NT2/D1 (cell line): ENCODE measurements at regions not wholly inside any gene's neighbourhood (a gene's known extent, or its start where the extent isn't known, plus 50 kb on each side); places are given as distances from the start of the nearest gene placed in this dataset.

Experiments used
- DNase-seq: peaks from one replicate; pipeline ENCODE4 v3.0.0-alpha.2; 2011; ENCODE audit warnings: low read depth, low spot score
- H3K27me3 ChIP-seq: 2 replicates; pipeline ENCODE4 v1.6.0; 2011; ENCODE audit warnings: mild to moderate bottlenecking; ENCODE audit not compliant: insufficient read length, insufficient read depth
- H3K36me3 ChIP-seq: 2 replicates; pipeline ENCODE4 v1.6.1; 2011; ENCODE audit warnings: mild to moderate bottlenecking, low read length, mixed read lengths; ENCODE audit not compliant: insufficient read depth, insufficient read length
- H3K4me1 ChIP-seq: 2 replicates; pipeline ENCODE4 v1.5.1; 2011; ENCODE audit not compliant: insufficient read depth, insufficient read length
- H3K4me3 ChIP-seq: 2 replicates; pipeline ENCODE4 v1.5.1; 2011; ENCODE audit warnings: low read depth; ENCODE audit not compliant: insufficient read length
- H3K9ac ChIP-seq: 2 replicates; pipeline ENCODE4 v1.6.0; 2011; ENCODE audit warnings: low read depth; ENCODE audit not compliant: insufficient read length
- H3K9me3 ChIP-seq: 2 replicates; pipeline ENCODE4 v1.5.1; 2011; ENCODE audit warnings: mild to moderate bottlenecking, low read length; ENCODE audit not compliant: insufficient read depth
- SUZ12 ChIP-seq: IDR thresholded peaks from 2 replicates; pipeline ENCODE4 v1.6.1; 2011; ENCODE audit not compliant: insufficient read length, insufficient read depth; ENCODE audit errors: extremely low read depth
- YY1 ChIP-seq: IDR thresholded peaks from 2 replicates; pipeline ENCODE4 v1.6.1; 2011; ENCODE audit not compliant: insufficient read length, insufficient read depth
- ZNF274 ChIP-seq: IDR thresholded peaks from 2 replicates; pipeline ENCODE4 v1.6.1; 2011; ENCODE audit warnings: mild to moderate bottlenecking, low read depth, low read length

DNA sequence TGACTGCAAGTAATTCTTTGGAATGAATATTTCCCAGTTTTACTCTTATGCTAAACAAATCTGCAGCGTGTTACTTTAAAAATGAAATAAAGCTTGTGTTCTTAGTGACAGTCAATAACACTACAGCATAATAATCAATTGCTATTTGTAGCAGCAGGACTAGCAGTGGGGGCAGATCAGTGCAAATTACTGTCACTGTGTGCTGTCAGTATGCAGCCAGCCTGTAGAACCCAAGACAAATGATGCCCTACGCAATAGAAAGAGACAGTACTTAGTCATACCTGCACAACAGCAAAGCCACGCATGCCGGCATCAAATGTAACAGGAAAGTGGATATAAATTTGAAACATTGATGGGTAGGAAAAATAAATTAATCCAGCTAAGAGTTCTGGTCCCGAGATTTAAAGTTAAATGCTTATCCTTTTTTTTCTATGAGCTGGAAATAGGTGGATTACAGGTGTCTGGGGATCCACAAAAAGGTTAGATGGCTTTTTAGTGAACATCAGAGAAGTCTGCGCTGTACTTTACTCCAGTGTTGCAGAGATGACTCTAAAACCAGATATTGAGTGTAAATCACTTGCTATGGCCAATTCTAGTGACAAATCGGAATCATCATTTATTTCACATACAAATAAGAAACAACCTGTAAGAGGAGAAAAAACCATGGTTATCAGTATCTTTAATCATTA lies 812.4 kb upstream of the ZEB2 start:
- TF ChIP-seq ZNF274: no peak
- no peak for TF ChIP-seq YY1
- TF ChIP-seq SUZ12: no peak
- no peaks in the 10 kb centered on the region for H3K9me3 ChIP-seq

DNA sequence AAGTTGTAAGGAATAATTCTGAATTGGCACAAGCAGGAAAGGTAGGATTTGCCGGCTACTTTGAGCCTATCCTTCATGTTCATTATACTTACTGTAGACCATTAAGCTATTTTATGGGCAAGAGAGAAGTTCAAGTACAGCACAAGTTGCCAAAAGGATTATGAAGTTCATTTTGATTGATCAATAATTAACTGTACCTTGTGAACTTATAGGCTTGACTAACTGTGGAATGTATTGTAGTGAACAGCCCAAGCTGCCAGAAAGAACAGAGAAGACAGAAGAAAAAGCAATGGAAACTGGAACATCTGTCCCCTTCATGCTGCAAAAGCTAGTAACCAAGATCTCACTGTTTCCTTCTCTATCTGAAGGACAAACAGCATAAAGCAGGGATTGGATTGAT lies 810.1 kb upstream of the ZEB2 start:
- Histone ChIP-seq H3K4me1 (no peaks in the 10 kb centered on the region), H3K9me3 (no peaks in the 10 kb centered on the region), H3K9ac (no peak overlapping the region), H3K27me3 (no peaks in the 10 kb centered on the region), H3K36me3 (no peaks in the 10 kb centered on the region), H3K4me3 (no peak overlapping the region)
- no peak for DNase-seq
- no peak for TF ChIP-seq SUZ12
- no peak for TF ChIP-seq YY1
- TF ChIP-seq ZNF274: no peak

More for the DNA sequence above, 812.4 kb upstream of the ZEB2 start:
- no peaks in the 10 kb centered on the region for H3K4me1 ChIP-seq
- H3K36me3 ChIP-seq: no peaks in the 10 kb centered on the region
- no peak overlapping the region for H3K9ac ChIP-seq
- no peaks in the 10 kb centered on the region for H3K27me3 ChIP-seq
- no peak overlapping the region for H3K4me3 ChIP-seq
- DNase-seq: no peak

DNA sequence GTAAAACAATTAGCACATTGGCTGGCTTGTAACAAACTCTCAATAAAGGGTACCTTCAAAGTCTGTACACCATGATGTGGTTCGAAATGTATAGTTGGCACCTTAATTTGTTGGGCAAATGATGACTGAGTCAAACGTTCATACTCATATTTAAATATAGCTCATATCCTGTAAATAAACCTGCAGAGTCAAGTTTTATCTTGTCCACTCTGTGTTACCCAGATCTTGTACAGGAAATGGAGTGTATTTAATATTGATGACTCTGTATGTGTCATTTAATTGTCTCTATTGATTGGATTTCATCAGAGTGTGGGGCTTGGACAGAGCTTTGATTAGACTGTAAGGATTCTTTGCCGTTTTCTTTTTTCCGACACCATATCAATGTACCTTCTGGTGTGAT lies 805.6 kb upstream of the ZEB2 start:
- Histone ChIP-seq H3K4me3 (no peak overlapping the region), H3K27me3 (no peaks in the 10 kb centered on the region), H3K9me3 (no peaks in the 10 kb centered on the region), H3K9ac (no peak overlapping the region), H3K4me1 (no peaks in the 10 kb centered on the region), H3K36me3 (no peaks in the 10 kb centered on the region)
- DNase-seq: no peak
- TF ChIP-seq YY1: no peak
- no peak for TF ChIP-seq ZNF274
- TF ChIP-seq SUZ12: no peak

DNA sequence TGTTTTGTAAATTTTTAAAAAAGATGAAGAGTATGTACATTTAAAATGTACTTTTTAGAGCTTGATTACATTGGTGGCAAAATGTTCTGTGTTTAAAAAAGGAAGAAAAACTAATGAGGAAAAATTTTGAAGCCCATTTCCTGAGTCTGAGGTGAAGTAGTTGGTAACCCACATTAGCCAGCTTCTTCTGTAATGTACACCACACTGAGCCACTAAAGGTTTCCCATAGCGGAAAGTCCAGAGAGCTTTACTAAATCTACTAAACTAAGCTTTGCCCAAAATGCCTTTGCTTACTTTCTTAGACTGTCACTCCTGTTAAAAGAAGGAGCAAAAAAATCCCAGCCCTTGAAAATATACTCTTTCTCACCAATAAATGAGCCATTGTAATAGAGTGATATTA lies 804.8 kb upstream of the ZEB2 start:
- no peak for TF ChIP-seq SUZ12
- TF ChIP-seq ZNF274: no peak
- TF ChIP-seq YY1: no peak
- H3K4me3 ChIP-seq: no peak overlapping the region
- no peak for DNase-seq
- no peaks in the 10 kb centered on the region for H3K36me3 ChIP-seq
- no peaks in the 10 kb centered on the region for H3K9me3 ChIP-seq
- no peaks in the 10 kb centered on the region for H3K4me1 ChIP-seq
- no peaks in the 10 kb centered on the region for H3K27me3 ChIP-seq
- no peak overlapping the region for H3K9ac ChIP-seq

DNA sequence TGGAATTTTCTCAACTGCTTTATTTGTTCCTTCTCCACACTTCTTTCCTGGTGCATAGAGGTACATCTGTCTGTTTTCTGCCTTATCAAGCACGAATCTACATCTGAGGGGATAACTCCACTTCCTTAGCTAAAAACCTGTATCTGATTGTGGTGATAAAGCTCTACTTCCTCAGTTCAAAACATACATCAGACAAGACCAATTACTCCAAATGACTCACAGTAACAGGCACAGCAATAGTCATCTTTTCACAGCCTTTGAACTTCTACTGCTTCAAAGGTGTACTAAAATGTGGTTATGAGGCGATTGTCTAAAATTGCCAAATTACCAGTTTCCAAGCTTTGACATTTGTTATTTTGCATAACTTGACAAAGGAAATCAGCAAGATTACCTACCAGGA lies 803.6 kb upstream of the ZEB2 start:
- H3K9ac ChIP-seq: no peak overlapping the region
- TF ChIP-seq ZNF274 (no peak), YY1 (no peak), SUZ12 (no peak)
- H3K4me1 ChIP-seq: no peaks in the 10 kb centered on the region
- H3K36me3 ChIP-seq: no peaks in the 10 kb centered on the region
- H3K4me3 ChIP-seq: no peak overlapping the region
- DNase-seq: no peak
- H3K27me3 ChIP-seq: no peaks in the 10 kb centered on the region
- H3K9me3 ChIP-seq: no peaks in the 10 kb centered on the region

DNA sequence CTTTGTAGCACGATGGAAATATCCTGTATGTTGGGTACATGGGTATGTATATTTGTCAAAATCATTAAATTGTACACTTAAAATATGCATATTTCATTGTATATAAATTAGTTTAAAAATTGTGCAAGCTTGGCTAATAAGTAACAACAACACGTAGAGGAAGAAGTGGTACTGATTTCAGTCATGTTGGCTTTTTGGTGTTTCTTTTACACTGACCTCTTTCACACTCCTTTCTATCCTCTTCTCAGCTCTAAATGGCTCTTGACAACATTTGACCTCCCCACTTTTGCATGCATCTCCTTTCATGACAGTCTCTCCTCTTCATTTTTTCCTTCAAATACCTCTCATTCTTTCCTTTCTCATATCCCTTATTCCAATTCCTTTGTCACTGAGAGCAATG lies 801.4 kb upstream of the ZEB2 start:
- no peak for TF ChIP-seq ZNF274
- TF ChIP-seq SUZ12: no peak
- TF ChIP-seq YY1: no peak
- no peak for DNase-seq
- H3K4me1 ChIP-seq: no peaks in the 10 kb centered on the region
- no peak overlapping the region for H3K9ac ChIP-seq
- H3K36me3 ChIP-seq: no peaks in the 10 kb centered on the region
- no peaks in the 10 kb centered on the region for H3K9me3 ChIP-seq
- no peaks in the 10 kb centered on the region for H3K27me3 ChIP-seq
- H3K4me3 ChIP-seq: no peak overlapping the region

DNA sequence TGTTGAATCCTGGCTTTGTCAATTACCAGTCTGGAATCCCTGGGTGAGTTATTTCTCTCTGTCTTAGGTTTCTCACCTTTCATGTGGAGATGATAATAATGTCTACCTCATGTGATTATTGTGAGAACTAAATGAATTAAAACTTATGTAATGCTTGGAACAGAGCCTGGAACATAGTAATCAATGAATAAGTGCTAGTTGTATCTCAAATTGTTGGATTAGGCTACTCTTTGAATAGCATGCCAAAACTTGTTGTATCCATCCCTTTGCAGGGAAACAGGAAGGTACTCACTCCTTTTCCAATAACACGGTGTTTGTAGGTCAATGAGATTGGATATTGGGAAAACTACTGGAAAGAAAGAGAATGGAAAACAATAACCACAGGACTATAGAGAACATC lies 796.6 kb upstream of the ZEB2 start:
- H3K4me3 ChIP-seq: no peak overlapping the region
- no peaks in the 10 kb centered on the region for H3K36me3 ChIP-seq
- H3K4me1 ChIP-seq: no peaks in the 10 kb centered on the region

DNA sequence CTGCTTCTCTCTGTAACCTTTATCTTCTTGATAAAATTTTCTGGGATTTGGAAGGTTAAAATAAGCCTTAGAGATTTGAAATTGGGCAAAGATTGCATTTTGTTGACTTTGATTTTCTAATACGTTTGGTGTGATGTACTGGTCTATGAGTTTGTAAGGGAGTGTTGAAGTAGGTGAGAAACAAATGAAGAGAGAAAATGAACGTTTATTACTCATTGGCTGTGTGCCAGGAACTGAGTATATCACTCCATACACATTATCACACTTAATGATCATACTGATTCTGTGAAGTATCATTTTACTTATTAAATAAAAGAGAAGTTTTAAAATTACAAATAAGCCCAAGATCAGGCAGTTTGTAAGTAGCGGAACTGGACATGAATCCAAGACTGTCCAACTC lies 795.1 kb upstream of the ZEB2 start:
- Histone ChIP-seq H3K4me3 (no peak overlapping the region), H3K36me3 (no peaks in the 10 kb centered on the region), H3K9ac (no peak overlapping the region), H3K27me3 (no peaks in the 10 kb centered on the region), H3K4me1 (no peaks in the 10 kb centered on the region), H3K9me3 (peaks cover 8% of the 10 kb centered on the region; the same call in 1 of the 2 replicates)
- DNase-seq: no peak
- no peak for TF ChIP-seq SUZ12
- no peak for TF ChIP-seq YY1
- no peak for TF ChIP-seq ZNF274

More for the DNA sequence above, 796.6 kb upstream of the ZEB2 start:
- no peak overlapping the region for H3K9ac ChIP-seq
- peaks cover 8% of the 10 kb centered on the region; the same call in 1 of the 2 replicates for H3K9me3 ChIP-seq
- TF ChIP-seq YY1 (no peak), SUZ12 (no peak), ZNF274 (no peak)
- DNase-seq: no peak
- no peaks in the 10 kb centered on the region for H3K27me3 ChIP-seq
